ENCODE measurements at regions not wholly inside any gene's neighbourhood (a gene's known extent, or its start where the extent isn't known, plus 50 kb on each side); places are given as distances from the start of the nearest gene placed in this dataset.
"Not testable (repeated sequence)": the region's sequence is repeated elsewhere in the genome, so short reads cannot be mapped to it uniquely, and the experiment has no call there.

GRCh38 chr15:24224161-24224560 is 451.4 kb upstream of the NPAP1 start:
- Histone ChIP-seq H3K27me3 (replicated peaks in 1 of 2; ENCODE audit: control insufficient read depth in 2 of 2, insufficient read depth in 2 of 2, low read length in 1 of 2) (no peaks in the 10 kb centered on the region), H4K20me1 (ENCODE audit: control insufficient read depth, insufficient read depth) (no peaks in the 10 kb centered on the region), H3K27ac (ENCODE audit: control insufficient read depth, insufficient read depth) (no peak overlapping the region), H3K79me2 (ENCODE audit: control insufficient read depth, insufficient read depth, low read length) (no peaks in the 10 kb centered on the region), H3K4me2 (ENCODE audit: control insufficient read depth, insufficient read depth) (no peak overlapping the region), H2AFZ (ENCODE audit: control insufficient read depth, low read depth, low read length) (no peak overlapping the region), H3K4me1 (ENCODE audit: control insufficient read depth, insufficient read depth, low read length) (no peaks in the 10 kb centered on the region), H3K9ac (ENCODE audit: control insufficient read depth, insufficient read depth, low read length) (no peak overlapping the region), H3K4me3 (no peak overlapping the region), H3K36me3 (ENCODE audit: control insufficient read depth in 2 of 2, insufficient read depth in 2 of 2, low read length in 1 of 2) (no peaks in the 10 kb centered on the region), H3K9me3 (replicated peaks; ENCODE audit: control insufficient read depth, insufficient read depth, low read length) (no peaks in the 10 kb centered on the region)
- SMC1A ChIA-PET (ENCODE audit: uncharacterized antibody, unreplicated experiment) = no interaction called here
- 0% methylated on average over 1 of the region's 1 CpG for WGBS (ENCODE audit: insufficient coverage, insufficient replicate concordance, low lambda C conversion rate, missing lambda C conversion rate)
- FAIRE-seq (no peak), DNase-seq (ENCODE audit: low read depth, low spot score) (no peak), ATAC-seq (no peak)
- BruUV-seq (replicated peaks) = no TSS peak
- in situ Hi-C loops (cut with MboI) = no loop called here
- intact Hi-C loops (cut with micrococcal nuclease; ENCODE audit: unreplicated experiment) = no loop called here
- POLR2A ChIA-PET = no interaction called here
- TF ChIP-seq NKRF (conservative IDR thresholded peaks at IDR 0.05) = no peak
- no peak for TF ChIP-seq NR2F1 (conservative IDR thresholded peaks at IDR 0.05)
- CTCF ChIA-PET = no interaction called here
- RAD21 ChIA-PET (ENCODE audit: unreplicated experiment) = no interaction called here

GRCh38 chr15:24228922-24229321 is 446.7 kb upstream of the NPAP1 start:
- POLR2A ChIA-PET; CTCF ChIA-PET; BruUV-seq (replicated peaks); H3K4me2 ChIP-seq (ENCODE audit: control insufficient read depth, insufficient read depth); DNase-seq (ENCODE audit: low read depth, low spot score); H4K20me1 ChIP-seq (ENCODE audit: control insufficient read depth, insufficient read depth); H3K36me3 ChIP-seq (ENCODE audit: control insufficient read depth in 2 of 2, insufficient read depth in 2 of 2, low read length in 1 of 2); H3K4me1 ChIP-seq (ENCODE audit: control insufficient read depth, insufficient read depth, low read length); H3K4me3 ChIP-seq; intact Hi-C loops (cut with micrococcal nuclease; ENCODE audit: unreplicated experiment); H3K9me3 ChIP-seq (replicated peaks; ENCODE audit: control insufficient read depth, insufficient read depth, low read length); in situ Hi-C loops (cut with MboI); H2AFZ ChIP-seq (ENCODE audit: control insufficient read depth, low read depth, low read length); H3K27ac ChIP-seq (ENCODE audit: control insufficient read depth, insufficient read depth); H3K27me3 ChIP-seq (replicated peaks in 1 of 2; ENCODE audit: control insufficient read depth in 2 of 2, insufficient read depth in 2 of 2, low read length in 1 of 2); SMC1A ChIA-PET (ENCODE audit: uncharacterized antibody, unreplicated experiment); H3K9ac ChIP-seq (ENCODE audit: control insufficient read depth, insufficient read depth, low read length); RAD21 ChIA-PET (ENCODE audit: unreplicated experiment); ATAC-seq; H3K79me2 ChIP-seq (ENCODE audit: control insufficient read depth, insufficient read depth, low read length); FAIRE-seq: not testable (repeated sequence)
- WGBS (ENCODE audit: insufficient coverage, insufficient replicate concordance, low lambda C conversion rate, missing lambda C conversion rate) = 14% methylated on average over 7 of the region's 7 CpGs

- POLR2A ChIA-PET; H4K20me1 ChIP-seq (ENCODE audit: control insufficient read depth, insufficient read depth); H3K4me3 ChIP-seq; DNase-seq (ENCODE audit: low read depth, low spot score); H3K4me2 ChIP-seq (ENCODE audit: control insufficient read depth, insufficient read depth); H3K9ac ChIP-seq (ENCODE audit: control insufficient read depth, insufficient read depth, low read length); H3K27ac ChIP-seq (ENCODE audit: control insufficient read depth, insufficient read depth); RAD21 ChIA-PET (ENCODE audit: unreplicated experiment); H3K4me1 ChIP-seq (ENCODE audit: control insufficient read depth, insufficient read depth, low read length); BruUV-seq (replicated peaks); H3K9me3 ChIP-seq (replicated peaks; ENCODE audit: control insufficient read depth, insufficient read depth, low read length); ATAC-seq; CTCF ChIA-PET; in situ Hi-C loops (cut with MboI); intact Hi-C loops (cut with micrococcal nuclease; ENCODE audit: unreplicated experiment); H2AFZ ChIP-seq (ENCODE audit: control insufficient read depth, low read depth, low read length); H3K36me3 ChIP-seq (ENCODE audit: control insufficient read depth in 2 of 2, insufficient read depth in 2 of 2, low read length in 1 of 2); FAIRE-seq; H3K79me2 ChIP-seq (ENCODE audit: control insufficient read depth, insufficient read depth, low read length); H3K27me3 ChIP-seq (replicated peaks in 1 of 2; ENCODE audit: control insufficient read depth in 2 of 2, insufficient read depth in 2 of 2, low read length in 1 of 2); SMC1A ChIA-PET (ENCODE audit: uncharacterized antibody, unreplicated experiment): not testable (repeated sequence)
- 7% methylated on average over 3 of the region's 3 CpGs for WGBS (ENCODE audit: insufficient coverage, insufficient replicate concordance, low lambda C conversion rate, missing lambda C conversion rate)
These were observed 442.4 kb upstream of the NPAP1 start for GRCh38 chr15:24233134-24233533.

GRCh38 chr15:24240580-24240979 is 435.0 kb upstream of the NPAP1 start:
- POLR2A ChIA-PET; RAD21 ChIA-PET (ENCODE audit: unreplicated experiment); FAIRE-seq; in situ Hi-C loops (cut with MboI); H4K20me1 ChIP-seq (ENCODE audit: control insufficient read depth, insufficient read depth); CTCF ChIA-PET; DNase-seq (ENCODE audit: low read depth, low spot score); H3K4me3 ChIP-seq; BruUV-seq (replicated peaks); H3K9me3 ChIP-seq (replicated peaks; ENCODE audit: control insufficient read depth, insufficient read depth, low read length); H3K27ac ChIP-seq (ENCODE audit: control insufficient read depth, insufficient read depth); H3K79me2 ChIP-seq (ENCODE audit: control insufficient read depth, insufficient read depth, low read length); H3K27me3 ChIP-seq (replicated peaks in 1 of 2; ENCODE audit: control insufficient read depth in 2 of 2, insufficient read depth in 2 of 2, low read length in 1 of 2); H3K36me3 ChIP-seq (ENCODE audit: control insufficient read depth in 2 of 2, insufficient read depth in 2 of 2, low read length in 1 of 2); ATAC-seq; intact Hi-C loops (cut with micrococcal nuclease; ENCODE audit: unreplicated experiment); H3K4me1 ChIP-seq (ENCODE audit: control insufficient read depth, insufficient read depth, low read length); H2AFZ ChIP-seq (ENCODE audit: control insufficient read depth, low read depth, low read length); SMC1A ChIA-PET (ENCODE audit: uncharacterized antibody, unreplicated experiment); H3K4me2 ChIP-seq (ENCODE audit: control insufficient read depth, insufficient read depth); H3K9ac ChIP-seq (ENCODE audit: control insufficient read depth, insufficient read depth, low read length): not testable (repeated sequence)
- 11% methylated on average over 5 of the region's 5 CpGs for WGBS (ENCODE audit: insufficient coverage, insufficient replicate concordance, low lambda C conversion rate, missing lambda C conversion rate)

Data from GM12878 (cell line).